Cerebellar cortex (tissue), 1 donor: ENCODE measurements at regions not wholly inside any gene's neighbourhood (a gene's known extent, or its start where the extent isn't known, plus 50 kb on each side); places are given as distances from the start of the nearest gene placed in this dataset.
"Not testable (repeated sequence)": the region's sequence is repeated elsewhere in the genome, so short reads cannot be mapped to it uniquely, and the experiment has no call there.

Experiments
- DNase-seq: peaks from one replicate; pipeline ENCODE4 v3.0.0-alpha.2; 2015; ENCODE audit warnings: low spot score

DNA sequence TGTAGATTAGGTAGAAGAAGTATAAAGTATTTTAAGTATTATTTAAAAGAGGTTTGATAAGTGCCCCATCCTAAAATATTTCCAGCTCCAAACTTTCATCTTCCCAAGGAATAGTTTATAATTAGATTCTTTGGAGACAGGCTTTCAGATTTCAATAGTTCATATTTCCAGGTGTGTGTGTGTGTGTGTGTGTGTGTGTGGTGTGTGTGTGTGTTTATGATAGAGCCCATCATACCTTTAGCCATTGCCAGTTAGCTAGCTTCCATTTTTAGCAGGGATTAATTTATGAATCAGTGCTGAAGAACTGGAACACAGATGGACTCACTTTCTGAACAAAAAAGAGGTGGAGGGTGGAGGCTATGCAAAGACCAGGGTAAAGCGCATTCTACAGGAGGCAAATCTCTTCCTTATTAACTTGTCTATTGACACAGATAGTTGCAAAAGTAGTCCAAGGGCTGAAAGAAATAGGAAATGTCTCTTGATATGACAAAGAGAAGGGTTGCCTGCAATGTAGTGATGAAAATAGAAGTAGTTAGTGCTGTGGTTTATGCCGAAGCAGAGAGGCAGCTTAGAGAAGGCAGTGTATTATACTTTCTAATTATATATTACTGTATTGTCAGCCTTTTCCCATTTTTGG, 301.1 kb downstream of the MAN2A1 start:
- DNase-seq = no peak

DNA sequence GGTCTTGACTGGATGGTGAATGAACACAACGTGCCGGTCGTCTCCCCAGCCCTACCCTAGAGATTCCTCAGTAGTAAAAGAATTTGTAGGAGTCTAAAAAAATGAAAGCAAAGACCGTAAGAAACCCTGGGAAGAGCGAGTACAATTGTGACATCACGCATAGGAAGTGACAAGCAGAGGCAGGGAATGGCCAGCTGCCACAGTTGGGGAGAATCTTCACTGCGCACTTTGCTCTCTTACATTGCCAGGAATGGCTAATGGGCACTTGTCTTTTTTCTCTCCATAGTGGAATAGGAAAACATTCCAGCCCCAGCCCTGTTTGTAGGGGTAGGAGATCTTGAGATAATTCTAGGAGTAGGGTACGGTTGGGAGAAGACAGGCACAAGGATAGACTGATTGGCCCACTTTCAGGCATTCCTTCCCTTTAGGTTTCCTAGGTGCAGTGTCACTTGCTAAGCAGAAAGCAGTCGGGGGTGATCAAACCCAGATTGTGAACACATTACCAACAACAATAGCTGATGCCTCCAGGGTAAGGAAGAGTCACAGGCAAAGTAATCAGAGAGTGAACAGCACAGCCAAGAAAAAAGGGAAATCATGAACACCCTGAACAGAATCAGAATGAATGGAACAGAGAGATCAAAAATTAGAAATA, 302.7 kb downstream of the MAN2A1 start:
- DNase-seq = no peak

DNA sequence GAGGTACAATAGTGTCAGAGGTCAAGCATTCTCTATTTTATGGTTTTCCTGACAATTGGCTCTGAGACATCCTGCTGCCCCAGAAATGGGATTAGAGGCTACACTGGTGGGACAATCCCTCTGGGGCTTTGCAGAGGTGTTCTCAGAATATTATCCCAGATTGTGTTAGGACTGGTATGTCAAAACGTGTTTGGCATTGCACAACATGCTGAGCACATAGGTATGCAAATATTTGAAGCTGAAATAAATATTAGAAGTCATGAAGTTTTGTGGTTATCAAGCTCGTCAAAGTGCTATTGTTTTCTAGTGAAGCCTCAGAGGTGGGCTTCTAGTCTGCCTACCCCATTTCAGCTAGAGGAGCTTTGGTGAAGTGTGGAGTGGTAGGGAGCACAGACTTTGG, 304.4 kb downstream of the MAN2A1 start:
- DNase-seq = no peak

DNA sequence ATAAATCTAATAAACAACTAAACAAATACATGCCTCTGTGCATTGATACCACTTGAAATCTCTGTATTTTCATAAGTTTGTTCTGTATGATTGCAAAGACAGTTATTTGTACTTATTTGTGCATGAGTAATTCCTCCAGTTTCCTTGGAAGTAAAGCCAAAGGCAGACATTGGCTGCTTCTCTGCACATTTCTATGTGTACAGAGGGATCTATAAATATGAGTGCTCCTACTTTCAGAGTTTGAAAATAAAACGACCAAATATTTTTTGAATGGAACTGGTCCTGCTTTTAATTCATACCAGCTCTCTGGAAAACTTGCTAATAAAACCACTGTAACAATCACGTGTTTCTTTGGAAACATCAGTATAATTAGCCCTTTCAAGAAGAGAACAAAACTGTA, 306.5 kb downstream of the MAN2A1 start:
- no peak for DNase-seq

DNA sequence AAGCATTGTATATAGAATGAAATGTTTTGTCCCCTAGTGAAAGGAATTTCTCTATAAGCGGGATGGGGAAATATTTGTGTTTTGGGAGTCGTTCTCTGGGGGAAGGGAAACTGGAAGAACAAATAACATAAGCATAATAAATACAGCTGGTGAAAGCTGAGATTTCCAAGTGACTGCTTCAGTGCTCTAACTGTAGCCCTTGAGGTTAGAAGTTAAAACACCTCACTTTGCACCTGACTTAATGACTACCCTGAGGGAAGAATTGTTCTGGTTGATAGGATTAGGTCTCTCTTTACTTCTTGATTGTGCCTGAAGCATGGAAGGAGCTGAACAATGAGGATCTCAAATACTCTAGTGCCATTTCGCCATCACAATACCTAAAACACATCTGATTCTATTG, 307.4 kb downstream of the MAN2A1 start:
- no peak for DNase-seq

DNA sequence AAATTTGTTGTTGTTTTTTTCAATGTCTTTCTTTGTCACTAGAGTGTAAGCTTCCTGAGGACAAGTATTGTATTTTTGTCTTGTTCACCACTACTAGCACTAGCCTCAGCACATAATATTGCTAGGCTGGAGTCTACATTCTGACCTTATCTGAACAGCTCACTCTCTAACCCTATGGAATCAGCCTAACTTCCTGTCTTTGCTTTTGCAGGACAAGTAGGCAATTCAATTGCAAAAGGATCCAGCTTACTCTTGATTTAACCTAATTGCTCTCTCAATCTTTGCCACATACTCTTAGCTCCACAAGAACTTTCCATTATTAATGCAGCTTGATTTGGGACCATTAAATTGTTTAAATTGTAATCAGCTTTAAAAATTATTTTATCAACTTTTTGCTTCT, 308.5 kb downstream of the MAN2A1 start:
- no peak for DNase-seq

DNA sequence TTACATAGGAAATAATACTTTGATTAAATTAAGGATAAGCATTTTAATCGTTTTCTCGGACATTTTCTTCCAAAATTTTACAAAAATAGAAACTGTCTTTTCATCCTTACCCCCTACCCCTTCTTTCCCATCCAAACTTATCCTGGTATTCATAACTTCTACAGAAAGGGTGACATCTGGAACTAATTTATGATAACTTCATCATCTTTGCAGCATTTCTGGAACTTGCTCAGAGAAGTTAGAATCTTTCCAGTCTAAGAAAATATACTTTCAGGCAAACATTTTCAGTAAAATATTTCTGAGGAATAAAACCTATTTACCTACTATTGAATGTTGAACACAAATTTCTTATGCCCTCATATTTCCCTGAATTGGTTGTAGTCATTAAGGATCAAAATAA, 309.0 kb downstream of the MAN2A1 start:
- no peak for DNase-seq

DNA sequence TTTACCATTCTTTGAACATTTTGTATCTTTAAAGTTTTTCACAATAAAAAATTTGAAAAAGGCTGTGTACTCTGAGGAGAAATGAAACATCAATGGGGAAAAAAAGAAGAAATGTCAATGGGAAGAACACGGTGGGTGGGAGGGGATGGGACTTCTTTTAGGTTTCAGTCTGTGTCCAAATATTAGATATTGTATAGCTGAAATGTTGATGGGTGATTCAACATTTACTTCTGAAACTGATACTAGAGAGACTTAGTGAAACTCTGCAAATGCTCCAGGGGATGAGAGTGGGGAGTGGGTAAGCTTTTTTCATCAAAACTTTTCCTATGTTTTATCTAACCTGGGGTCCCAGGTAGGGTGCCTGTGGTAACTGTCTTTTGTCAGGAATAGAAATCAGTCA, 311.9 kb downstream of the MAN2A1 start:
- DNase-seq = no peak

DNA sequence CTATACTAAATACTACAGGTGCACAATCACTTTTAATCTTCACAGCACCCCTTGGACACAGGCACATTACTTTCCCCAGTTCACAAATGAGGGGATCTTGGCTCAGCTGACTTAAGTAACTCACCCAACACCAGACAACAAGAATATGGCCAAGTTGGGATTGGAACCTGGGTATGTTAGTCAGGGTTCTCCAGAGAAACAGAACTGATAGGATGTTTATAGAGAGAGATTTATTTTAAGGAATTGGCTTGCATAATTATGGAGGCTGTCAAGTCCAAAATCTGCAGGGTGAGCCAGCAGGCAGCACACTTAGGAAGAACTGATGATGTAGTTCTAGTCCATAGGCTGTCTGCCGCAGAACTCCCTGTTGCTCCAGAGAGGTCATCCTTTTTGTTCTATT, 312.9 kb downstream of the MAN2A1 start:
- DNase-seq = no peak

DNA sequence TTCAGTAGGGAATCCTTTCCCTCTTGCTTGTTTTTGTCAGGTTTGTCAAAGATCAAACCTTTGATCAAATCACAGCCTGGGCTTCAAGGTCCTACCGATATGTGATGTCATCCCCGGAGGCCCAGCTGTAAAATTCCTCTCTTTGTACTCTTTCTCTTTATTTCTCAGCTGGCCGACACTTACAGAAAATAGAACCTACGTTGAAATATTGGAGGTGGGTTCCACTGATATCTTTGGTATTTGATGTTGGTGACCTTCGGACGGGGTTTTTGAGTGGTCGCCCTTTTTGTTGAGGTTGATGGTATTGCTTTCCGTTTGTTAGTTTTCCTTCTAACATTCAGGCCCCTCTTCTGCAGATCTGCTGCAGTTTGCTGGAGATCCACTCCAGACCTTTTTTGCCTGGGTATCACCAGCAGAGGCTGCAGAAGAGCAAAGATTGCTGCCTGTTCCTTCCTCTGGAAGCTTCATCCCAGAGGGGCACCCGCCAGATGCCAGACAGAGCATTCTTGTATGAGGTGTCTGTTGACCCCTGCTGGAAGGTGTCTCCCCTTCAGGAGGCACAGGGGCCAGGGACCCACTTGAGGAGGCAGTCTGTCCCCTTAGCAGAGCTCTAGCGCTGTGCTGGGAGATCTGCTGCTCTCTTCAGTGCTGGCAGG, 316.3 kb downstream of the MAN2A1 start:
- DNase-seq = not testable (repeated sequence)

DNA sequence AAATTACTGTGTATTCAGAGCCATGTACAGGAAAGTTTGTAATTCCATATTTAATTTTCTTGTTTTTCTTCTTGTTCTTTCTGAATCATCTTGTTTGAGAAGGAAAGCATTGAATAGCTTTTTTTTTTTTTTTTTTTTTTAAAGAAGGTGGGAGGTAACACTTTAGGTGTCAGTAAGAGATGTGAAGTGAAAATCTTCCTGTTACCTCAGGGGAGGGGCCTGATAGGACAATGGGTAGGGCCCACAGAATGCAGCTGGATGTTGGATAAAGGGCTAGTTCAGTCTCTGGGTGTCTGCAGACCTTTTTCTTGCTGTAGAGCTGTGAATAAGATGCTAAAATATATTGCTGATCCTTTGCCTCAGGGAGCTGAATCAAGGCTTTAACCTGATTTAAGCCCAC, 317.4 kb downstream of the MAN2A1 start:
- DNase-seq = no peak

DNA sequence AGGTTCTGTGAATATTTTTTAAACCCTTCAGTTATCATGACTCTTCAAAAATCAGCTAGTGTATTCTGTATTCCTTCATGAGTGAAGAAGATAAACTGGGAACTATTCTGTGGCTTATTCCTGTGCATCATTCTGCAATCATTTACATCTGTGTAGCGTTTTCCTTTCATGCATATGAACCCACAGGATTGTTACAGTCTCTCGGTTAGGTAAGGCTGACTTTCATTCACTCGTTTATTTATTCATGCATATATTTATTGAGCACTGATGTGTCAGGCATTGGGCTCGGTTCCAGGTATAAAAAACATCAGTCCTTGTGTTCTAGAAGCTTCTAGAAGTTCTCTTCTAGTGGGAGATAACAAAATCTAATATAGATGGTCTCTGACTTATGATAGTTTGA, 318.4 kb downstream of the MAN2A1 start:
- no peak for DNase-seq

DNA sequence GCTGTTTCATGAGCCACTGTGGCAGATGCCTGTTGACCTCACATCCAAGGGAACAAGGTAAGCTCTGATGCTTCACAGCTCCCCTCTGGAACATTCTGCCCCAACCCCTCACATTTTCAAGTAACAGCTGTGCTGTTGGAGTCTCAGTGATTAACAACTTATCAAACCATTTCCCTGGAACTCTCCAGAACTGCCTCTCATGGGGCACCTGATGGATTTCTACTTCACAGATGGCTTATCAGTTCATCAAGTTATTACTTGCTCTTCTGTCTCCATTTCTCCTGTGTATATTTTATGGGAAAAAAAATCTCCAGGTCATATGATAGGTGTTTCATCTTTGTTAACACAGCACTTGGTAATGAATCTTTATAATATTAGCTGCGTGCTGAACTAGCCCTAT, 322.4 kb downstream of the MAN2A1 start:
- no peak for DNase-seq

DNA sequence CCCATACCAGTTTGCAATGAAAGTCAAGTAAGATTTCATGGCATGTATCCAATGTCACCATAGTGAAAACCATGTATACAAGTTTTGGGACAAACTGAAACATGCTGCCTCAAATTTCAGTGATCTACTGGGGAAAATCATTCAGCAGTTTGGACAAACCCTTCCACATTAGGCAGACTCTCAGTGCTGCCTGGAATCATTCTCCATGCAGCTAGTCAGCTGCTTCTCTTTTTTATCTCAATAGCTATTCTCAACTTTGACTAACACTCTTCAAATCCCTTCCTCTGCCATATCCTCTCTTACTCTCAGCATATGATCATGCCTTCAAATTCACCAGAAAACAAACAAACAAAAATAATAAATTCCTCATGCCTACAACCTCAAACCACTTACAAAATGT, 323.3 kb downstream of the MAN2A1 start:
- DNase-seq = no peak

DNA sequence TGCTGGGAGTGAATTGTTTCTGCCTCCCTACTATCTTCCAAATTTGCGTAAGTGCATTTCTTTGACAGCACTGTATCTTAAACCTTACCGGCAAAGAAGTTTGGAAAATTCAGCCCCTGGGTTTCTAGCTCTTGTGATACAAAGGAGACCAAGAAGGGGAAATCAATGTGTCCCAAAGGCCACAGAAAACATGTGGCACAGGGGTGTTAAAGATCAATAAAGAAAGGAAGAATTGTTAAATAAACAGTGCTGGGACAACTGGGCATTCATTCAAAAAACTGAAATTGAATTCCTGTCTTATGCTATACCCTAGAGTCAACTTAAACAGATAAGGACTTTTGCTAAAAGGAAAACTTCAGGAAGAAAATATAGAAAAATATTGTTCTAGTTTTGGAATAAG, 328.1 kb downstream of the MAN2A1 start:
- DNase-seq = no peak

DNA sequence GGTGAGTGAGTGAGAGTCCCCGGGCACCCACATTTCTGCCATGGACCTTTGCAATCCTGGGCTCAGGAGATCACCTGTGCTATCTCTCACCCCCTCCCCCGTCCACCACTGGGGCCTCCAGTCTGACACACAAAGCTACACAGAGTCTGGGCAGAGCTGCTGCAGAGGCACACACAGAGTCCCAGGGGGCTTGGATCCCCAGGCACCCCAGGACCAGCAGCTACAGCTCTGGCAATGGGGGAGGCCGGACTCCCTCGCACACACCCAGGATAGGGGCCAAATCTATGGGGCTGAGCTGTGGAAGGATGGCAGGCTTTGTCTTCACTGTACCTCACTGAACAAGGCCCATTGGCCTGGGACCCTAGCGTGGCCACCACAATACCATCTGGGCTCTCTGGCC, 328.8 kb downstream of the MAN2A1 start:
- DNase-seq = no peak

DNA sequence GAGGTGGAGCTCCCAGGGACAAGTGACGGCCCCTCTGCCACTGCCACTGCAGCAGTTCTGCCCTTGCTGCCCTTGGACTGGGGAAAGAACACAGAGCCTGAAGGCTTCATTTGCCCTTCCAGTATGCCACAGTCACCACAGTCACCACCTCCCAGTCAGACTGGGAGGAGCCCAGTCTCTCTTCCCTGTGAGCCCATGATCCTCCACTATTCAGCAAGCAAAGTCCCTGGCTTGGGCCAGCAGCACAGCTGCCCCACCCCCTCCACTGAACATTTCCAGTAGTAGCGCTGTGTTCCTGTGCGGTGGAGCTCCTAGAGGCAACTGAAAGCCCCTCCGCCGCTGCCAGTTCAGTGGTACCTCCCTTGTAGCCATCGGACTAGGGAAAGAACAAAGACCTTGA, 329.4 kb downstream of the MAN2A1 start:
- DNase-seq = no peak

DNA sequence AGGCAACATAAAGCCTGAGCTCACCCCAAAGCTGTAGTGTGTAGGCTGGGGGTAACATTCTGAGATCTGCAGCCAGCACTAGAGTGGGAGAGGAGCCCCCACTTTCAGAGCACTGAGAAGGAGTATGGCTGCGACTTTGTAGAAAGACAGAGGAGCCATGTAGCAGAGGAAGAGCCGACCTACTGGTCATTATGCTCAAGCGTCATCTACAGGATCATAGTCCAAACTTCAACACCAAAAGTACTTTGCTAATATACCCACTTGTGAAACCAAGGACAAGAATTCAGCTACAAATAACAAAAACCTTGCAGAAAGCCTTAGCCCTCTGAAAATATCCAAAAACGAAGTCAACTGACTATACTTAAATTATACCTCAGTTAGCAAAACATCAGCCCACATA, 330.1 kb downstream of the MAN2A1 start:
- no peak for DNase-seq

DNA sequence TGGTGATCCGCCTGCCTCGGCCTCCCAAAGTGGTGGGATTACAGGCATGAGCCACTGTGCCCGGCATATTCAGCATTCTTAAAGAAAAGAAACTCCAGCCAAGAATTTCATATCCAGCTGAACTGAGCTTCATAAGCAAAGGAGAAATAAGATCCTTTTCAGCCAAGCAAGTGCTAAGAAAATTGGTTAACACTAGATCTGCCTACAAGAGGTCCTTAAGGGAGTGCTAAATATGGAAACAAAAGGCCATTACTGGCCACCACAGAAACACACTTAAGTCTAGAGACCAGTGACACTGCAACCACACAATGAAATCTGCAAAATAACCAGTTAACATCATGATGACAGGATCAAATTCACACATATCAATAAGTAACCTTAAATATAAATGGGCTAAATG, 331.5 kb downstream of the MAN2A1 start:
- DNase-seq = no peak

DNA sequence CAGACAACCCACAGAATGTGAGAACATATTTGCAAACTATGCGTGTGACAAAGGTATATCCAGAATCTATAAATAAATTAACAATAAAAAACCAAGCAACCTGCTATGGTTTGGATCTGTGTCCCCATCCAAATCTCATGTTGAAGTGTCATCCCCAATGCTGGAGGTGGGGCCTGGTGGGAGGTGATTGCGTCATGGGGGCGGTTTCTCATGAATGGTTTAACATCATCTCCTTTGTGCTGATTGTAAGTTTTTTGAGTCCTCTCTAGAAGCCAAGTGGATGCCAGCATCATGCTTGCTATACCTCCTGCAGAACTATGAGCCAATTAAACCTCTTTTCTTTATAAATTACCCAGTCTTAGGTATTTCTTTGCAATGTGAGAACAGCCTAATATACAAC, 335.4 kb downstream of the MAN2A1 start:
- no peak for DNase-seq

DNA sequence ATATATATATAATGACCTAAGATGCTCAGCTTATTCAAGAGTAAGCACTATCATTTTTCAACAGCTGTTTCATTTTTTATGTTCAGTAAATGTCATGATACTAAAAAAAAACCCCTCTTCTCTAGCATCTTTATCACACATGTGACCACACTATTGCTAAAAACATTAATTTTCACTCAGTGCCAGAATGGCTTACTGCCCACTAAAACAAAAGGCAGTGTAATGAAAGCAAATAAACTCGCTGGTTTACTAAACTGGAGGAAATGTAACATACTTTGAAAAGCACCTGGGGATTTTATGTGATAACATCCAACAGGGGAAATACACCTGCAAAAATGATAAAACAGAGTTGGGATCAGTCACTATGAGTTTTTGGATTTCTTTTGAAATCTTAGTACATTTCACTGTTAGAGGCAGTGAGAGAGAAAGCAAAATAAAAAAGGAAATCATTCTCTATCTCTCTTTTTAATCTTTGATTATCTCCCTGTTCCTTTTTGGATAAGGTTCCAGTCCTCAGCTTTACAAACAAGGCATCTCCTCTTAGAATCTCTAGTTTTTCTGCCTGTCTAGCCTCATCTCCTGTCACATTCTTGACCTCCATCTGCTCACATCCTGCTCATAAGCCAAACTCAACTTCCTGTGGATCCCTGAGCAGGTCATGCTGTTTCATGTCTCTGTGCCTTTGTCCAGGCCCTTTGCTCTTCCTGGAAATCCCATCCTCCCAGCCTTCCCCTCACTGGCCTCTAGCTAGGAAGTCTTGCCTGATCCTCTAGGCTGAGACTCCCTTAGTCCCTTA, 338.0 kb downstream of the MAN2A1 start:
- DNase-seq = no peak

DNA sequence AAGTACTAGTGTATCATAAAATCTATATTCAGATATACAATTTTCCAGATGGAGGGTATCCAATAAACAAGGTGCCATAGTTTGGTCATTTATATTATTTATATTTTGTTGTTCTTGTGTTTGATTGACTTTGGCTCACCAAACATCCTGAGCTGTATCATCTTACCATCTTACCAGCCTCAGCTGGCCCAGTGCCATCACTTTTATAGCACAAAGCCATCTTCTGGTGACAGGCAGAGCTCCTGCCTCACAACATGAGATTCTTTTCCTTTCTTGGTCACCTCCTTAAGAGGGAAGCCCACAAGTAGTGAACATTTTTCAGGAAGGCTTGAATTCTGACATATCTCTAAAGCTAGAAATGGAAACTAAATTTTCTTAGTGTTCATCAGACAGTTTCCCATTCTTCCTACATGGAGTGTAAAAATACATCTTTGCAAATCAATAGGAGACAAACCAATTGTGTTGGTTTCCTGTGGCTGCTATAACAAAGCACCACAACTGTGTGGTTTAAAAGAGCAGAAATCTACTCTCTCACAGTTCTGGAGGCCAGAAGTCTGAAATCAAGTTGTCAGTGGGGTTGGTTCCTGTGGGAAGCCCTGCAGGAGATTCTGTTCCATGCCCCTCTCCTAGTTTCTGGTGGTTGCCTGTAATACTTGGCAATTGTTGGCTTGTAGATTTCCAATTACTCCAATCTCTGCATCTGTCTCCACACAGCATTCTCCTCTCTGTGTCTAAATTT, 341.8 kb downstream of the MAN2A1 start:
- DNase-seq = no peak
